ENCODE measurements at regions not wholly inside any gene's neighbourhood (a gene's known extent, or its start where the extent isn't known, plus 50 kb on each side); places are given as distances from the start of the nearest gene placed in this dataset.
"Not testable (repeated sequence)": the region's sequence is repeated elsewhere in the genome, so short reads cannot be mapped to it uniquely, and the experiment has no call there.

DNA sequence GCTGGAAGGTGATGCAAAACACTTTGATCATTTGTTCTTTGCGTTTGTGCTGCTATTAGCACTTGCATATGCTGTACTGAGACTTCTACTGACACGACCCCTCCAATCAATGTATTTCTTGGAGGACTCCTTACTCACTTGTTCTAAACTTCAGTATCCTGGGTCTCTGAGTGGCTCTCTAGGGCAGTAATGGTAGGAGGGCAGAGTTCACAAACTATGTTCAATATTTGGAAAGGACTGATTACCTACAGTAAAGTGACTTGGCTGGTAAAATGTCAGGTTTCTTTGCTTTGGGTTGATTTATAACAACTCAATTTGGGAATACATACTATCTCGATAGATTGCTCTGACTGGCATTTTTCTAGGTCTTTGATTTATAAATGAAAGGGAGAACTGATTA is 93.7 kb downstream of the TRIM43 start:
- TF ChIP-seq, protein P1, sequence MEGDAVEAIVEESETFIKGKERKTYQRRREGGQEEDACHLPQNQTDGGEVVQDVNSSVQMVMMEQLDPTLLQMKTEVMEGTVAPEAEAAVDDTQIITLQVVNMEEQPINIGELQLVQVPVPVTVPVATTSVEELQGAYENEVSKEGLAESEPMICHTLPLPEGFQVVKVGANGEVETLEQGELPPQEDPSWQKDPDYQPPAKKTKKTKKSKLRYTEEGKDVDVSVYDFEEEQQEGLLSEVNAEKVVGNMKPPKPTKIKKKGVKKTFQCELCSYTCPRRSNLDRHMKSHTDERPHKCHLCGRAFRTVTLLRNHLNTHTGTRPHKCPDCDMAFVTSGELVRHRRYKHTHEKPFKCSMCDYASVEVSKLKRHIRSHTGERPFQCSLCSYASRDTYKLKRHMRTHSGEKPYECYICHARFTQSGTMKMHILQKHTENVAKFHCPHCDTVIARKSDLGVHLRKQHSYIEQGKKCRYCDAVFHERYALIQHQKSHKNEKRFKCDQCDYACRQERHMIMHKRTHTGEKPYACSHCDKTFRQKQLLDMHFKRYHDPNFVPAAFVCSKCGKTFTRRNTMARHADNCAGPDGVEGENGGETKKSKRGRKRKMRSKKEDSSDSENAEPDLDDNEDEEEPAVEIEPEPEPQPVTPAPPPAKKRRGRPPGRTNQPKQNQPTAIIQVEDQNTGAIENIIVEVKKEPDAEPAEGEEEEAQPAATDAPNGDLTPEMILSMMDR (IDR thresholded peaks at IDR 0.05; ENCODE audit: borderline replicate concordance, control extremely low read depth, extremely low read depth, insufficient read depth, missing control alignments), result no peak
- DNase-seq (ENCODE audit: low spot score), result no peak
- in situ Hi-C loops (cut with MboI; ENCODE audit: low sequenced_read_pairs, unreplicated experiment), result no loop called here

GRCh38 chr2:95686056-95686825 is 94.4 kb downstream of the TRIM43 start:
- in situ Hi-C loops (cut with MboI; ENCODE audit: low sequenced_read_pairs, unreplicated experiment), result not testable (repeated sequence)

DNA sequence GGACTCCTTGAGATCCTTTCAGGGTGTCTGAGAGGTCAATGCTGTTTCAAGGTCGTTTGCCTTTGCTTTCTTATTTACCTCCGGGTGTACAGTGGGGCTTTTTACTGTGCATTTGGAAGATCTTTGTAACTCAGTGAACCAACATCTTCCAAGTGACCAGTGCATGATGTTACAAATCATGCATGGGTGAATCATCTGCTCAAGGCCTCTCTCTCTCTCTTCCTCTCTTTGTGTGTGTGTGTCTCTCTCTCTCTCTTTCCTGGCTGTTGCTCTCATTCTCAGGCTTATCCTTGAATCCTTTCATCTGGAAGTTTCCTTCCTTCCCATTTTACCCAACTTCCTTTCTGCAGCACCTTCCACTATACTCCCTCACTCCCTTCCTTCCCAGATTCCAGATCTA is 96.1 kb downstream of the TRIM43 start:
- DNase-seq (ENCODE audit: low spot score); in situ Hi-C loops (cut with MboI; ENCODE audit: low sequenced_read_pairs, unreplicated experiment): not testable (repeated sequence)

More at GRCh38 chr2:95686056-95686825, 94.4 kb downstream of the TRIM43 start:
- DNase-seq (ENCODE audit: low spot score), result not testable (repeated sequence)

DNA sequence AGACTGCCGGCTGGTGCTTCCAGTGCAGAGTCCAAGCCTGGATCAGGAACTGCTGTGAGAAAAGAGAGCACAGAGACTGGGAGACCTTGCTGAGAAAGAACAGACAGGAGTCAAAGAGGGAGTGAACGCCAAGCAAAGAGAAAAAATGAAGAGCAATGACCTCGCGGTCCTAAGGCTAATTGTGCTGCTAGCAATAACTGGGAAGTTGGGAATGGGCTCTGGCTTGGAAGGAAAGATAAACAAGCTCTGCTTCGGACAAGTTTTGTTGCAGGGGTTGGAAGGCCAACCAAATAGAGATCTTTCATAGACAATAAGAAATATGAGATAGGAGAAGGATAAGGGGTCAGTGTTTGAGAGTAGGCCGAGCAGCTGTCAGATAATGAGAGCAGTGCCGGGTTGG is 99.4 kb downstream of the TRIM43 start:
- in situ Hi-C loops (cut with MboI; ENCODE audit: low sequenced_read_pairs, unreplicated experiment); DNase-seq (ENCODE audit: low spot score): not testable (repeated sequence)

- in situ Hi-C loops (cut with MboI; ENCODE audit: low sequenced_read_pairs, unreplicated experiment); DNase-seq (ENCODE audit: low spot score): not testable (repeated sequence)
These were observed 101.5 kb downstream of the TRIM43 start for GRCh38 chr2:95693071-95693846.

- TF ChIP-seq, protein P1 (IDR thresholded peaks at IDR 0.05; ENCODE audit: borderline replicate concordance, control extremely low read depth, extremely low read depth, insufficient read depth, missing control alignments), result no peak
- no peak for DNase-seq (ENCODE audit: low spot score)
- in situ Hi-C loops (cut with MboI; ENCODE audit: low sequenced_read_pairs, unreplicated experiment), result no loop called here
These were observed 103.8 kb downstream of the TRIM43 start for GRCh38 chr2:95695613-95696012.

DNA sequence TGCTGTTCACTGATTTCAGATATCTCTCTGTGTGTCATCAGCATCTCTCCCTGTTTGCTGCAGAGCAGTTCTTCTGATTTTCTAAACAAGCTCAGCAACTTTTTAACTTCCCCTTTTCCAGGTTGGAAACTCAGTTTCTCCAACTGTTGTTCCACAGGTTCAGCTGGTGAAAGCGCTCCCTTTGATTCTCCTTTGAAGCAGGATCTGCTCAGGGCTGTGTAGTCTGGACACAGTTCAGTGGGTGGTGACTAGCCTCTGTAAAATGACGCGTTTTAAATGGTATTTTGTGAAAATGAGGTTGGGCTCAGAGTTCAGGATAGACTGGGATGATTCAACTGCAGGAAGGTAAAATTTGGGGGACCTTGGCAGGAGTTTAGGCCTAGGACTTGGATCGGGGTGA is 106.3 kb downstream of the TRIM43 start:
- TF ChIP-seq, protein P1 (IDR thresholded peaks at IDR 0.05; ENCODE audit: borderline replicate concordance, control extremely low read depth, extremely low read depth, insufficient read depth, missing control alignments), result no peak
- in situ Hi-C loops (cut with MboI; ENCODE audit: low sequenced_read_pairs, unreplicated experiment), result no loop called here
- no peak for DNase-seq (ENCODE audit: low spot score)

DNA sequence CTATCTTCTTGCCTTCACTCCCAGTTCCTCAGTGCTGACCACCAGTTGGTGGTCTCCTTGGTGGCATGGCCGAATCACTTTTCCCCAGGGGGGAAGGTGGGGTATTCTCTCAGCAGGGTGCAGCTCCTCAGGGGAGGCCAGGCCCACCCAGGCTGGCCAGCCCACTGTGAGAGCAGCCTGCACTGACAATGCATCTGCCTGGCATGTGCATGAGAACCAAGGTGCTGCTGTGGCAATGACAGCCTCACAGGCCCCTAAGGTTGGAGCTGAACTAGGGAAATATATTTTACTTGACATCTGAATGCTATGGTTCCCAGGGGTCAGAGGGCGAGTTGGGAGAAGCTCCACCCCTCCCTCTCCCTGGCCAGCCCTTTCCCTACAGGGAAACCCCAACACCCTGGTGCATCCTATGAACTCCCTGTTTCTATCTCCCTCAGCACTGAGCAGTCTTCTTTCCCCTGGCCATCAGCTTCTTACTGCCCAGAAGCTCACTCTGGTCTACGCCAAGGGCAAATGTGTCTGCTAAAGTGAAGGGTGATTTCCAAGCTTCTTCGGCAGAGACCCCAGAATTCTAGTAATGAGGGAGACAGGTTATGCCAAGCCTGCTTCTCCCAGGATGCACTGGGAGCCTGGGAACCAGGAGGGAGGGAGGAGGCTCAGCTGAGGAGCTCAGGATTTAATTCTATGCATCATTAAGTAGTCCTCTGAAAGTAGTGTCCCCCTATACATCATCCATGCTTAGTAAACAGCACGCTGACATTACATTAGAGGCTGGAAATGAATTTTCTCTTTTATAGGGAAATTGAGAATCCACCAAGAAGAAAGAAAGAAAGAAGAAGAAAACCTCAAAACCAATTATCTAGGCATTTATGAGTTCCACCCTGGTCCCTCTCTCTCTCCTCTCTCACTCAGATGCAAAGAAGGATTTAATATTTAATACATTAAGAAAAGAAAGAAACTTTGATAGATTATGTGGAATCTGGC is 107.7 kb downstream of the TRIM43 start:
- DNase-seq (ENCODE audit: low spot score); in situ Hi-C loops (cut with MboI; ENCODE audit: low sequenced_read_pairs, unreplicated experiment): not testable (repeated sequence)

DNA sequence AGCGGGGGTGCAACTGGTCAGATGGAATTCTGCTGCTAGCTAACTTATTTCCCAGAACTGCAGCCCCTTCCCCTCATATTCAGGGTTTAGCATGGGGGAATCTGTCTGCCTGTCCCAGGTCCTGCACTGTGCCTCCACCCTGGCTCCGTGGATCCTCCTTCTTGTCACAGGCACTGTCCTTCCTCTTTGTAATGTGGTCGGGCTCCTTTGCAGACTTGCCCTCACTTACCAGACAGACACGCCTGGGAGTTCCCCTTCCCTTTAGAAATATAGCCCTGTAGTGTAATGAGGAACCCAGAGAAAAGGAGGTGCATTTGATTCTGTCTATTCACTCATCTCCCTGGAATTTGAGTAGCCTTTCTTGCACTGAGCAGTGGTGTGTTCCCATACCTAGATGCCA is 108.7 kb downstream of the TRIM43 start:
- in situ Hi-C loops (cut with MboI; ENCODE audit: low sequenced_read_pairs, unreplicated experiment), result no loop called here
- TF ChIP-seq, protein P1 (IDR thresholded peaks at IDR 0.05; ENCODE audit: borderline replicate concordance, control extremely low read depth, extremely low read depth, insufficient read depth, missing control alignments), result no peak
- DNase-seq (ENCODE audit: low spot score), result no peak
